GM12872 (cell line): ENCODE measurements at regions not wholly inside any gene's neighbourhood (a gene's known extent, or its start where the extent isn't known, plus 50 kb on each side); places are given as distances from the start of the nearest gene placed in this dataset.

ENCODE experiments used
- CTCF ChIP-seq: IDR thresholded peaks from 3 replicates; pipeline ENCODE4 v1.5.1; 2011; ENCODE audit warnings: low read depth, mild to moderate bottlenecking, low read length, moderate library complexity; ENCODE audit not compliant: insufficient read depth

- peak; percentile 81 for TF ChIP-seq CTCF
These were observed 136.7 kb downstream of the CAVIN4 start for GRCh38 chr9:100714372-100715099.

GRCh38 chr9:100715100-100715380, 137.2 kb downstream of the CAVIN4 start:
- TF ChIP-seq CTCF, result no peak

DNA sequence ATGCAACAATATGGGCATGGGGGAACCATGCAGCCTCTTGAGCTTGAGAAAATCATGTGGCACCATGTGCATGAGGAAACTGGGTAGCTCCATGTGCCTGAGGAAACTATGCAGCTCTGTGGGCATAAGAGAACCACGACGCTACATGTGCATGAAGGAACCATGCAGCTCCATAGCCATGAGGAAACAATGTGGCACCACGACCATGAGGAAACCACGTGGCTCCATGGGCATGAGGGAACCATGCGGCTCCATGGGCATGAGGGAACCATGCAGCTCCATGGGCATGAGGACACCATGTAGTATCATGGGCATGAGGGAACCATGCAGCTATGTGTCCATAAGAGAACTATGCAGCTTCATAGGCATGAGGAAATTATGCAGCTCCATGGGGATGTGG, 140.8 kb downstream of the CAVIN4 start:
- TF ChIP-seq CTCF, result no peak

DNA sequence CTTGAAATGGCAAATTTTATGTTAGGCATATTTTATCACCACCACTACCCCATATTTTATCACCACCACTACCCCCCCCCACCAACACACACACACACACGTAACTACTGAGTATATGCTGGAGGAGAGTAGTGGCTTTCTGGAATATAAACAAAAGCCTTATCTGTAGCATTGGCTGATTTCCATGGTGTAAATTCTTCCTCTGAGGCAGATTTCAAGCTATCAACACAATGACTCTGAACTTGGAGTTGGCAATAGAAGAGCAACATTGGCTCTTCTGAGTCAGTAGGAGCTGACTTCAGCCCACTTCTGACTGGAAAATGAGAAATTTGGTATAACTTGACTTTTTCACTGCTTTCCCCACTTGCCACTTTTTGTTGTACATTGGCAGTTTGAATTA, 143.0 kb downstream of the CAVIN4 start:
- TF ChIP-seq CTCF, result no peak

- no peak for TF ChIP-seq CTCF
These were observed 147.0 kb downstream of the CAVIN4 start for GRCh38 chr9:100724886-100725285.

GRCh38 chr9:100725371-100725770, 147.5 kb downstream of the CAVIN4 start:
- no peak for TF ChIP-seq CTCF

DNA sequence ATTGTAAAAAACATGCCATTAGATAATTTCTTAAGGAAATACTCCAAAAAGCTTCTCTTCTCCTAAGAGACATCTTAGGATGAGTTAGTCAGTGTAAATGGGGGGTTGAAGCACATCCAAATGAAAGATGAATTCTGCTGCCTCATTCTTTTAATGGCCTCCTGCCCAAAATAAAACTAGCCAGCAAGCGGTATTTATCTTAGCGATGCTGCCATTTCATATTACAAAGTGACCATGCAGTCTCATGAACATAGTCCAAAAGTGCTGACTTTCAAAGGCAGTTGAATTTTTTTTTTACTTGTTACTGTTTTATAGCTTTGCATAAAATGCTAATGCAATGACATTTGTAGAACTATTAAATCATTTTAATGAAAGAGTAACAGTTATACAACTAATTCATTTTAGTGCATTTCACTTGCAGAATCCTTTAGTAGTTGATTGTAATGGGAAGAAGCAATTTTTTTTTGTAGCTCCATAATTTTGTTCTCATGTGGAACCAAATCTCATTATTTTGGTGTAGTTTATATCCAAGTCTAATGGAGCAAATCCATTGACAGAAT, 151.5 kb downstream of the CAVIN4 start:
- no peak for TF ChIP-seq CTCF
